ENCODE measurements at regions not wholly inside any gene's neighbourhood (a gene's known extent, or its start where the extent isn't known, plus 50 kb on each side); places are given as distances from the start of the nearest gene placed in this dataset.
"Not testable (repeated sequence)": the region's sequence is repeated elsewhere in the genome, so short reads cannot be mapped to it uniquely, and the experiment has no call there.

- H3K27ac ChIP-seq: no peak overlapping the region
- no peak for DNase-seq (ENCODE audit: low spot score)
- TF ChIP-seq CTCF (IDR thresholded peaks at IDR 0.05): no peak
Measured at GRCh38 chr15:35958975-35959374, 413.0 kb upstream of the DPH6 start.

GRCh38 chr15:35963326-35963725 is 417.4 kb upstream of the DPH6 start:
- Histone ChIP-seq H3K27me3 (no peaks in the 10 kb centered on the region), H3K9me3 (no peaks in the 10 kb centered on the region), H3K4me3 (no peak overlapping the region), H3K36me3 (no peaks in the 10 kb centered on the region), H3K27ac (no peak overlapping the region), H3K4me1 (no peaks in the 10 kb centered on the region)
- DNase-seq (ENCODE audit: low spot score): no peak
- no peak for TF ChIP-seq CTCF (IDR thresholded peaks at IDR 0.05)

More at GRCh38 chr15:35958975-35959374, 413.0 kb upstream of the DPH6 start:
- Histone ChIP-seq H3K27me3 (no peaks in the 10 kb centered on the region), H3K9me3 (no peaks in the 10 kb centered on the region), H3K4me1 (no peaks in the 10 kb centered on the region), H3K4me3 (no peak overlapping the region), H3K36me3 (no peaks in the 10 kb centered on the region)

GRCh38 chr15:35966781-35967180 is 420.8 kb upstream of the DPH6 start:
- H3K4me1 ChIP-seq: no peaks in the 10 kb centered on the region
- TF ChIP-seq CTCF (IDR thresholded peaks at IDR 0.05): no peak
- DNase-seq (ENCODE audit: low spot score): no peak
- H3K9me3 ChIP-seq: no peaks in the 10 kb centered on the region
- H3K27ac ChIP-seq: no peak overlapping the region
- no peaks in the 10 kb centered on the region for H3K36me3 ChIP-seq
- no peak overlapping the region for H3K4me3 ChIP-seq
- H3K27me3 ChIP-seq: no peaks in the 10 kb centered on the region

- not testable (repeated sequence) for H3K4me3 ChIP-seq; H3K4me1 ChIP-seq; H3K36me3 ChIP-seq; H3K27ac ChIP-seq; DNase-seq (ENCODE audit: low spot score); H3K27me3 ChIP-seq; H3K9me3 ChIP-seq
Measured at GRCh38 chr15:35967968-35968367, 422.0 kb upstream of the DPH6 start.

- TF ChIP-seq CTCF (IDR thresholded peaks at IDR 0.05): no peak
- H3K27ac ChIP-seq: no peak overlapping the region
- DNase-seq (ENCODE audit: low spot score): no peak
- no peaks in the 10 kb centered on the region for H3K4me1 ChIP-seq
- H3K4me3 ChIP-seq: no peak overlapping the region
- H3K9me3 ChIP-seq: no peaks in the 10 kb centered on the region
- no peaks in the 10 kb centered on the region for H3K36me3 ChIP-seq
- no peaks in the 10 kb centered on the region for H3K27me3 ChIP-seq
Measured at GRCh38 chr15:35973029-35973428, 427.1 kb upstream of the DPH6 start.

- H3K9me3 ChIP-seq: no peaks in the 10 kb centered on the region
- no peaks in the 10 kb centered on the region for H3K4me1 ChIP-seq
- no peaks in the 10 kb centered on the region for H3K36me3 ChIP-seq
- TF ChIP-seq CTCF (IDR thresholded peaks at IDR 0.05): no peak
- H3K27ac ChIP-seq: no peak overlapping the region
- H3K4me3 ChIP-seq: no peak overlapping the region
- DNase-seq (ENCODE audit: low spot score): no peak
- no peaks in the 10 kb centered on the region for H3K27me3 ChIP-seq
Measured at GRCh38 chr15:35974052-35974451, 428.1 kb upstream of the DPH6 start.

Measured in right atrium auricular region (tissue), 2 donors.